ENCODE measurements at regions not wholly inside any gene's neighbourhood (a gene's known extent, or its start where the extent isn't known, plus 50 kb on each side); places are given as distances from the start of the nearest gene placed in this dataset.

DNA sequence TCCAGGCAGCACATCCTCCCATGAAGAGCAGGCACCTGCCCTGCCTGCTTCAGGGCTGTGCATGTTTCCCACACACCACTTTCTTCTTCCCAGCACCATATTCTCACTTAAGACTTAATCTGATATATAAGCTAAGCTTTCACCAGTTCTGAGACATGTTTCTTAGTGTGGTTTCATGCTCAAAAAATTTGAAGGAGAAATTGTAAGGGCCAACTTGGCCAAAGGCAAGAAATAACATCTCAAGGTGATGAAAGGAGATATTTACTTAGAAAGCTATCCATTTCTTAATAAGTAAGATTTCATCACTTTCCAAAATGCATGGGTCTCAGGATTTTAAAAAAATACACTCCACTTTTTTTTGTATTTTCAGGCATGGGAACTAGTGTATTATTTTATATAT, 468.1 kb upstream of the AKR1E2 start:
- H3K4me3 ChIP-seq (ENCODE audit: low read length): no peak overlapping the region
- no peak overlapping the region for H3K27ac ChIP-seq (ENCODE audit: low read length)
- no peaks in the 10 kb centered on the region for H3K4me1 ChIP-seq (ENCODE audit: control insufficient read depth, insufficient read depth, low read length)
- no peak for DNase-seq (ENCODE audit: low read depth, low spot score)
- H3K36me3 ChIP-seq (ENCODE audit: control insufficient read depth, insufficient read depth, low read length): no peaks in the 10 kb centered on the region
- H3K27me3 ChIP-seq (ENCODE audit: control insufficient read depth, insufficient read depth, low read length): no peaks in the 10 kb centered on the region
- H3K9me3 ChIP-seq (ENCODE audit: control insufficient read depth, insufficient read depth, low read length): no peaks in the 10 kb centered on the region

DNA sequence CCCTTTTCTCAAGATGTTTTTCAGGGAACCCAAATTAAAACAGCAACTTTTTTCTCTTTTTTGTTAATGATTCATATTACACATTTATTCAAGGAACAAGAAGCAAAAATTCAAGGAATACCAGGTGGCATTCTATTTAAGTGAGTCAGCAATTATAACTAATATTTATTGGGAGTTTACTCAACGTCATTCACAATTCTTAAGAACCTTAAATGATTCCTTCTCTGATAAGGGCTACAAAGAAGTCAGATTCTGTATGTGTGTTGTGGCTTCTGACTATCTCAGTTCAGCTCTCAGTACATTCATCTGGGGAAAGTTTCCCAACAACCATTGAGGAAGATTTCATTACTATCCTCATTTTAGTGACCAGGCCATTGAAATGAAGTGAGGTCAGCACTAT, 470.7 kb upstream of the AKR1E2 start:
- H3K27ac ChIP-seq (ENCODE audit: low read length): no peak overlapping the region
- no peaks in the 10 kb centered on the region for H3K4me1 ChIP-seq (ENCODE audit: control insufficient read depth, insufficient read depth, low read length)
- no peak for DNase-seq (ENCODE audit: low read depth, low spot score)
- H3K4me3 ChIP-seq (ENCODE audit: low read length): no peak overlapping the region
- H3K36me3 ChIP-seq (ENCODE audit: control insufficient read depth, insufficient read depth, low read length): no peaks in the 10 kb centered on the region
- no peaks in the 10 kb centered on the region for H3K27me3 ChIP-seq (ENCODE audit: control insufficient read depth, insufficient read depth, low read length)
- H3K9me3 ChIP-seq (ENCODE audit: control insufficient read depth, insufficient read depth, low read length): no peaks in the 10 kb centered on the region
- no CpG with 5 or more reads among the region's 1 CpG for WGBS (ENCODE audit: insufficient coverage, insufficient read length)

DNA sequence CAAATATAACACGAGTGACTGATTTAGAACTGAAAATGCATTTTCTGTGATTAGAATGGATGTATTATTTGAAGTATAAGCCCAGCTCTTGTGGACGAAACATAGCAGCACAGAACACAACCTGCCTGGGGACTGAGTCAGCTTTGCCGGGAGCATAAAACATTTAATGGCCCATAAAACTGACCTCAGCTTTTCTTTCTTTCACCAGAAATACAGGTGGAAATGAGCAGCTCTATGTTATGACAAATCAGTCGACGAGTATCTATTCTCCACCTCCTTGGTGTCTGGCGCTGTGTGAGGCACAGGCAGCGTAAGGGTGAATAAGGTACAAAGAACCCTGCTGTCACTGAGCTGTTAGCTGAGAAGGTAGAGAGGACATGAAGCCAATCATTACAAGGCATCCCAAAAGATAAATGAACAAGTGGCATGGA, 471.6 kb upstream of the AKR1E2 start:
- Histone ChIP-seq H3K27ac (ENCODE audit: low read length) (no peak overlapping the region), H3K4me1 (ENCODE audit: control insufficient read depth, insufficient read depth, low read length) (no peaks in the 10 kb centered on the region), H3K27me3 (ENCODE audit: control insufficient read depth, insufficient read depth, low read length) (no peaks in the 10 kb centered on the region), H3K36me3 (ENCODE audit: control insufficient read depth, insufficient read depth, low read length) (no peaks in the 10 kb centered on the region), H3K9me3 (ENCODE audit: control insufficient read depth, insufficient read depth, low read length) (no peaks in the 10 kb centered on the region), H3K4me3 (ENCODE audit: low read length) (no peak overlapping the region)
- WGBS (ENCODE audit: insufficient coverage, insufficient read length): no CpG with 5 or more reads among the region's 7 CpGs
- no peak for DNase-seq (ENCODE audit: low read depth, low spot score)

DNA sequence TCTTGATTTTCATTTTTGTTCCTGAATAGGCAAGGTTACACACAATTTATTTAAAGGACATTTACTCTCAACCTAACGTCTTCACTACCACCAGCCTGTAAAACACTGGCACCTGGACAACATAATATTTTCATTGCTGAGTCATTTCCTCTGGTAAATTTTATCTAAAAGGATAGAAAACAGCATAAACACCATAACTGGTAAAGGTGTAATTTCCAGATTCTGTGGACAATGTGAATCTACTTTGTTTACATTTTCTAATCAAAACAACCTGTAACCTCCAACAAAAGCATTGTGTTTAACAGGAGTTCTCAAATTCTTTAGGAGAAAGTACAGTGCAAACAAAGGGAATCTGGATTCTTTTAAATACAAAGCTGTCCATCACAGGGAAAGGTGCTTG, 472.0 kb upstream of the AKR1E2 start:
- no peaks in the 10 kb centered on the region for H3K27me3 ChIP-seq (ENCODE audit: control insufficient read depth, insufficient read depth, low read length)
- no peak overlapping the region for H3K4me3 ChIP-seq (ENCODE audit: low read length)
- H3K36me3 ChIP-seq (ENCODE audit: control insufficient read depth, insufficient read depth, low read length): no peaks in the 10 kb centered on the region
- H3K4me1 ChIP-seq (ENCODE audit: control insufficient read depth, insufficient read depth, low read length): no peaks in the 10 kb centered on the region
- H3K9me3 ChIP-seq (ENCODE audit: control insufficient read depth, insufficient read depth, low read length): no peaks in the 10 kb centered on the region
- no CpG with 5 or more reads among the region's 1 CpG for WGBS (ENCODE audit: insufficient coverage, insufficient read length)
- no peak overlapping the region for H3K27ac ChIP-seq (ENCODE audit: low read length)
- DNase-seq (ENCODE audit: low read depth, low spot score): no peak

DNA sequence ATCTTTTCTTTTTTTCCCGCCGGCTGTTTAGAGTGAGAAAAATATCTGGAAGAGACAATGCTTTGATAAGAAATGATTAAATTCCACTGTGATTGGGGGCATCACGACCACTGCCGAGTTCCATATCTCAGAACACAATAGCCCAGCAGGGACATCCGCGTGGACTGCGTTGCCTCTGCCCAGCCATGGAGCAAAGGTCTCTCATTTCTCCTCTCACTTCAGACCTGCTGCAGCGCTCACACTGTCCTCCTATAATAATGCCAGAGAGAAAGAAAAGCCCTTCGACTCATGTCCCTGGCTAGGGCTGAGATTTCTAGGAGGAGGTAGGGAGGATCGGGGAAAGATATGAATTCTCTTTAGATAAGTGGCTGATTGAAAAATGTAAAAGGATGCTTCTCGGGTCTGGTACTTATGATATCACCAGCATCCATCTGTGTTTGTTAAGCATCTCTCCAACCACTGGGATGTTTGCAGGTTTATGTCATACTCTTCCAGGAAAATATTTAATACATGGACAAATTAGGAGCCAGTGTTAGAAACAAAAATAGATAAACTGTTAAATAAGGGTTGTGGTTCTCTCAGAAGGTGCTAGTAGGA, 472.9 kb upstream of the AKR1E2 start:
- DNase-seq (ENCODE audit: low read depth, low spot score): no peak
- Histone ChIP-seq H3K4me1 (ENCODE audit: control insufficient read depth, insufficient read depth, low read length) (no peaks in the 10 kb centered on the region), H3K9me3 (ENCODE audit: control insufficient read depth, insufficient read depth, low read length) (no peaks in the 10 kb centered on the region), H3K36me3 (ENCODE audit: control insufficient read depth, insufficient read depth, low read length) (no peaks in the 10 kb centered on the region), H3K27ac (ENCODE audit: low read length) (no peak overlapping the region), H3K27me3 (ENCODE audit: control insufficient read depth, insufficient read depth, low read length) (no peaks in the 10 kb centered on the region), H3K4me3 (ENCODE audit: low read length) (no peak overlapping the region)
- no CpG with 5 or more reads among the region's 11 CpGs for WGBS (ENCODE audit: insufficient coverage, insufficient read length)

DNA sequence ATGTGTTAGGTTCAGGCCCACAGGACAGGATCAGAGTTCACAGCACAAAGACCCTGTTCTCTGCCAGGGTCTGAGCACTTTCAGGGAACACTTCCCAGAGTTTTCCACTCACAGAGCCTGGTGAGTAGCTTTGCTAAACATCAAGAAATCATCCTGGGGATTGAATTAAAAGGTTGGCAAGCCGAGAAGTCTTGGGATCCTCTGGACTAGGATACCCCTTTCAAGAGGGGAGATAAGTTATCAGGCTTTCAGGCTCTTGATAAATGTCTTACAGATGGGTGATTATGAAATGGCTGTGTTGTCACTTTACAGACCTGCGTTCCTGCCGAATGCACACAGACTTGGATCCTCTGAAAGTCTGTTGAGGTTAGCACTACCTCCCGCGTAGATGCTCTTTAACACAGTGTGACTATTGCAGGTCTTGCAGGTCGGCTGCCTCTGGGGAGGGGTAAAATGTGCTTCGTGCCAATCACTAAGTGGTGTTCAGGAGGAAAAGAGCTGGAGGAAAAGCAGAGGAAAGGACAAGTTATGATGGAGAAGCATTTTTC, 473.5 kb upstream of the AKR1E2 start:
- Histone ChIP-seq H3K27me3 (ENCODE audit: control insufficient read depth, insufficient read depth, low read length) (no peaks in the 10 kb centered on the region), H3K9me3 (ENCODE audit: control insufficient read depth, insufficient read depth, low read length) (no peaks in the 10 kb centered on the region), H3K27ac (ENCODE audit: low read length) (no peak overlapping the region), H3K4me1 (ENCODE audit: control insufficient read depth, insufficient read depth, low read length) (no peaks in the 10 kb centered on the region), H3K4me3 (ENCODE audit: low read length) (no peak overlapping the region), H3K36me3 (ENCODE audit: control insufficient read depth, insufficient read depth, low read length) (no peaks in the 10 kb centered on the region)
- no CpG with 5 or more reads among the region's 7 CpGs for WGBS (ENCODE audit: insufficient coverage, insufficient read length)
- DNase-seq (ENCODE audit: low read depth, low spot score): no peak

DNA sequence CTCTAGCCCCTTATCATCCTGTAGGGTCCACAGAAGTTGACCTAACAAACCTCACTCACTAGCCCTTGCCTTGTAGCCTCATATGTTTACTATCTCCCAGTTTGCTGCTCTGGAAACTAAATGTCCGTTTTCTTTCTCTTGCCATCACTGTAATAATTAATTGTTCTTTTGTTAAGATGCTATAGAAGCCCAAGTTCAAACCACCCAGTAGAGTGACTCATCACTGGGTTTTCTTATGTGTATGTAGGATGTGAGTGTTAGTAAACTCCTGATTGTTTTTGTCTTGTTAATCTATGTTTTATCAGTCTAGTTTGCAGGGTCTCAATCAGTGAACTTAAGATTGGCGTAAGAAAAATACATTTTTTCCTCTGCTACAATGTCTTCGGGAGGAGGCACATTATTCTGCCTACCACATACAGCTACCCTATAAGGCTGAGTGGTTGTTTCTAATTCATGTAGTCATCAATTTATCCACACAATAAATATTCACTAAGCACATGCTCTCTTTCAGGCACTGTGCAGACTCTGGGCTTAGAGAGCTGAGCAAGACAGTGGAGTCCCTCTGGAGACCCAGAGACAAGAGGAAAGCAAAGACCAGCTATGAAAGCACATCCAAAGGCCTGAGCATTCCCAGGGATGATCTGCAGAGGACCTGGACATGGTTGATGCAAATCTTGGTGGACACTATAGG, 474.1 kb upstream of the AKR1E2 start:
- no CpG with 5 or more reads among the region's 3 CpGs for WGBS (ENCODE audit: insufficient coverage, insufficient read length)
- Histone ChIP-seq H3K27me3 (ENCODE audit: control insufficient read depth, insufficient read depth, low read length) (no peaks in the 10 kb centered on the region), H3K9me3 (ENCODE audit: control insufficient read depth, insufficient read depth, low read length) (no peaks in the 10 kb centered on the region), H3K36me3 (ENCODE audit: control insufficient read depth, insufficient read depth, low read length) (no peaks in the 10 kb centered on the region), H3K4me3 (ENCODE audit: low read length) (no peak overlapping the region), H3K4me1 (ENCODE audit: control insufficient read depth, insufficient read depth, low read length) (no peaks in the 10 kb centered on the region), H3K27ac (ENCODE audit: low read length) (no peak overlapping the region)
- no peak for DNase-seq (ENCODE audit: low read depth, low spot score)

DNA sequence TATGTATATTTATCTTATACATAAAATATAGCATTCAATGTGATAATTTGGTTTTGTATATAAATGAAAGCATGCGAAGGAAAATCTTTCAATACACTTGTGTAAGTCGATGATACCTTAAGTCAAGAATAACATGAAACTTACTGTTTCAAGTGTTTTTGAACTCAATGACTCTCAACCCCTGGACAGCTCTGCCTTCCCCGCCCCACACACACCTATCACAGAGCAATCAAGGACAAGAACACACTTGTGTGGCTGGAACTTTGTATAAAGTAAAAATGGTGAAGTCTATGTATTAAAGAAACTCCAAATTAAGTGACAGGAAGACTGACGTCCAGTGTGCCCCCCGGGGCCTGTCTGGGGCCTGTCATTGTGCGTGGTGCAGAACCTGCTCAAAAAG, 478.6 kb upstream of the AKR1E2 start:
- Histone ChIP-seq H3K4me1 (ENCODE audit: control insufficient read depth, insufficient read depth, low read length) (0 out of 2 replicates have a peak, but pooled peaks cover 1% of the 10 kb centered on the region), H3K27me3 (ENCODE audit: control insufficient read depth, insufficient read depth, low read length) (no peaks in the 10 kb centered on the region), H3K36me3 (ENCODE audit: control insufficient read depth, insufficient read depth, low read length) (no peaks in the 10 kb centered on the region), H3K27ac (ENCODE audit: low read length) (no peak overlapping the region), H3K9me3 (ENCODE audit: control insufficient read depth, insufficient read depth, low read length) (no peaks in the 10 kb centered on the region), H3K4me3 (ENCODE audit: low read length) (no peak overlapping the region)
- WGBS (ENCODE audit: insufficient coverage, insufficient read length): no CpG with 5 or more reads among the region's 6 CpGs
- DNase-seq (ENCODE audit: low read depth, low spot score): no peak

DNA sequence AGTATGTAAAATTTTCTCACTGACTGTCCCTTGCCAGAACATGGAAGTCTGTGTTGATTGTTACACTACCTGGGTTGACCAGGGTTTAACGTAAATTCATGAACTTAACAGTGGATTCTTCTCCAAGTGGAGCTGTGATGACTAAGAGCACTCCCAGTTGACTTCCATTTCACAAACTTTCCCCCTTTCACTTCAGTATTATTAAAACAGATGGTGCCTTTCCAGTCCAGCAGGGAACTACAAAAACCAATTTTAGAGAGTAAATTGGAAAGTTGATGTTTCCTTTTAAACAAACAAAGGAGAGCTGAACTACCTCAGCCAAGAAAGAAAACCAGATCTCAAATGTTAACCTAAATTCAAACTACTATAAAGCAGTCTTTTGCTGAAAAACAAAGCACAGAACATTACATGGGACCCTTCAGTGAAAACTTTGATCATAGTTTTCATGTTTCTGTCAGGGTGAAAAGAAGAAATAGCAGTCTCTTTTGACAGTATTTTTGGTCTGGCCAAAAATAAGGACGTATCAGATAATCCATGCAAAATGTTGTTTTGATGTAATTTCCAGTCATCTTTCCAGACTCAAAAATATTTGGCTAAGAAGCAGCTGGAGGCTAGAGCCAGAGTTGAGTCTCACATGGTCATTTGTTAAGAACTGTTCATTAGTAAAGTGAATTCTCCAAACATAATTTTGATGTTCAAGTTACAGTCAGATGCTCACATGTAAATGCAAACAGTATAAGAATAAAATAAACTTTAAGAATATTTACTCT, 479.9 kb upstream of the AKR1E2 start:
- H3K4me1 ChIP-seq (ENCODE audit: control insufficient read depth, insufficient read depth, low read length): 0 out of 2 replicates have a peak, but pooled peaks cover 1% of the 10 kb centered on the region
- no peaks in the 10 kb centered on the region for H3K36me3 ChIP-seq (ENCODE audit: control insufficient read depth, insufficient read depth, low read length)
- H3K4me3 ChIP-seq (ENCODE audit: low read length): no peak overlapping the region
- no peaks in the 10 kb centered on the region for H3K9me3 ChIP-seq (ENCODE audit: control insufficient read depth, insufficient read depth, low read length)
- DNase-seq (ENCODE audit: low read depth, low spot score): no peak
- H3K27me3 ChIP-seq (ENCODE audit: control insufficient read depth, insufficient read depth, low read length): no peaks in the 10 kb centered on the region
- WGBS (ENCODE audit: insufficient coverage, insufficient read length): no CpG with 5 or more reads among the region's 2 CpGs
- H3K27ac ChIP-seq (ENCODE audit: low read length): no peak overlapping the region

DNA sequence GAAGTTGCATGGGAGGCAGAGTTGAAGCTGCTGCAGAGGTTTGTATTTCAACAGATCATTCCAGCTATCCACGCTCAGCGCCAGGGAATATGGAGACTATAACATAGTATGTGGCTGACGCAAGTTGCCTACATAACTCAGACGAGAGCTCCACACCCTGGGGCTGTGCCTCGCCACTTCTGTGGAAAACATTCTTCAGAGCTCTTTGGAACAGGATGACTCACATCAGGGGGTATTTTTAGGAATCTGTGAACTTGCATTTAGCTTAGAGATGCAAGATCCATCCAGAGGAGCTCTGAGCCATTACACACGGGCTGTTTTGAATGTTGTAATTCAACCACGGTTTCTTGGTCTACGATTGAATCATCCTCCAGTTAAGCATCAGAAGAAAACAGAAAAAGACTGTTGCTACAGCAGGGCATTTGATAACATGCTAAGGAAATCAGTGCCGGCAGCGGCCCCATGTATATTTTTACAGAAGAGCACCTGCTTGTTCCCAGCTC, 481.5 kb upstream of the AKR1E2 start:
- Histone ChIP-seq H3K4me3 (ENCODE audit: low read length) (no peak overlapping the region), H3K4me1 (ENCODE audit: control insufficient read depth, insufficient read depth, low read length) (0 out of 2 replicates have a peak, but pooled peaks cover 1% of the 10 kb centered on the region), H3K27me3 (ENCODE audit: control insufficient read depth, insufficient read depth, low read length) (no peaks in the 10 kb centered on the region), H3K36me3 (ENCODE audit: control insufficient read depth, insufficient read depth, low read length) (no peaks in the 10 kb centered on the region), H3K9me3 (ENCODE audit: control insufficient read depth, insufficient read depth, low read length) (no peaks in the 10 kb centered on the region), H3K27ac (ENCODE audit: low read length) (no peak overlapping the region)
- no CpG with 5 or more reads among the region's 10 CpGs for WGBS (ENCODE audit: insufficient coverage, insufficient read length)
- DNase-seq (ENCODE audit: low read depth, low spot score): no peak
